Stimulated activated naive CD8-positive, alpha-beta T cell treated with anti-CD3 and anti-CD28 coated beads, Interleukin-15, Interleukin-2, amounts not matched to agents 100 U/mL and 50 U/mL, for 24 hours (primary cell): ENCODE measurements at regions not wholly inside any gene's neighbourhood (a gene's known extent, or its start where the extent isn't known, plus 50 kb on each side); places are given as distances from the start of the nearest gene placed in this dataset.

Source experiments
- ATAC-seq: fragments of 150-1000 bp; cut with Tn5 transposase; one replicate; pipeline ENCODE4 v1.10.0; 2021
- DNase-seq: peaks from one replicate; pipeline ENCODE4 v3.0.0; 2021

GRCh38 chr5:57785946-57786345 lies 303.3 kb upstream of the ACTBL2 start:
- ATAC-seq = no peak
- DNase-seq = no peak

- no peak for DNase-seq
- no peak for ATAC-seq
Observed at GRCh38 chr5:57784121-57784520, 301.5 kb upstream of the ACTBL2 start.

- ATAC-seq (no peak), DNase-seq (no peak)
Observed at GRCh38 chr5:57783693-57784092, 301.1 kb upstream of the ACTBL2 start.

GRCh38 chr5:57780961-57781325 lies 298.3 kb upstream of the ACTBL2 start:
- no peak for ATAC-seq
- DNase-seq = no peak

- DNase-seq = no peak
- ATAC-seq = no peak
Observed at GRCh38 chr5:57780306-57780960, 297.8 kb upstream of the ACTBL2 start.

- ATAC-seq = no peak
- no peak for DNase-seq
Observed at GRCh38 chr5:57779383-57780223, 297.0 kb upstream of the ACTBL2 start.

GRCh38 chr5:57778501-57779091 lies 296.0 kb upstream of the ACTBL2 start:
- ATAC-seq = no peak
- no peak for DNase-seq

GRCh38 chr5:57777174-57777581 lies 294.6 kb upstream of the ACTBL2 start:
- ATAC-seq = no peak
- DNase-seq = no peak

- DNase-seq (no peak), ATAC-seq (no peak)
Observed at GRCh38 chr5:57776035-57776434, 293.4 kb upstream of the ACTBL2 start.

- DNase-seq (no peak), ATAC-seq (peak; percentile 59)
Observed at GRCh38 chr5:57774439-57774838, 291.8 kb upstream of the ACTBL2 start.

GRCh38 chr5:57772512-57772911 lies 289.9 kb upstream of the ACTBL2 start:
- ATAC-seq = no peak
- no peak for DNase-seq

- no peak for ATAC-seq
- DNase-seq = no peak
Observed at GRCh38 chr5:57770039-57770438, 287.4 kb upstream of the ACTBL2 start.

GRCh38 chr5:57768745-57769144 lies 286.1 kb upstream of the ACTBL2 start:
- ATAC-seq (no peak), DNase-seq (no peak)

- no peak for DNase-seq
- ATAC-seq = no peak
Observed at GRCh38 chr5:57764479-57765089, 282.0 kb upstream of the ACTBL2 start.

GRCh38 chr5:57761513-57761912 lies 278.9 kb upstream of the ACTBL2 start:
- ATAC-seq (no peak), DNase-seq (no peak)

GRCh38 chr5:57754616-57755015 lies 272.0 kb upstream of the ACTBL2 start:
- DNase-seq = no peak
- no peak for ATAC-seq

- DNase-seq (no peak), ATAC-seq (no peak)
Observed at GRCh38 chr5:57753446-57753845, 270.8 kb upstream of the ACTBL2 start.

GRCh38 chr5:57751710-57752109 lies 269.1 kb upstream of the ACTBL2 start:
- no peak for DNase-seq
- ATAC-seq = no peak

GRCh38 chr5:57750891-57751290 lies 268.3 kb upstream of the ACTBL2 start:
- ATAC-seq (no peak), DNase-seq (no peak)

- ATAC-seq = no peak
- no peak for DNase-seq
Observed at GRCh38 chr5:57750282-57750681, 267.7 kb upstream of the ACTBL2 start.

GRCh38 chr5:57749396-57749795 lies 266.8 kb upstream of the ACTBL2 start:
- ATAC-seq (no peak), DNase-seq (no peak)

- no peak for ATAC-seq
- no peak for DNase-seq
Observed at GRCh38 chr5:57745700-57746651, 263.4 kb upstream of the ACTBL2 start.
